ENCODE measurements at regions not wholly inside any gene's neighbourhood (a gene's known extent, or its start where the extent isn't known, plus 50 kb on each side); places are given as distances from the start of the nearest gene placed in this dataset.
A peak's percentile ranks its signal among the peaks of the same experiment; 100 is the strongest.

GRCh38 chr6:149139782-149140136, 177.8 kb upstream of the TAB2 start:
- peak overlapping the region; percentile 96 for H3K27ac ChIP-seq
- no peak for TF ChIP-seq CTCF (conservative IDR thresholded peaks at IDR 0.05)

- H3K27ac ChIP-seq: peak overlapping the region; percentile 96
- no peak for TF ChIP-seq CTCF (conservative IDR thresholded peaks at IDR 0.05)
Observed at GRCh38 chr6:149140137-149140909, 177.2 kb upstream of the TAB2 start.

- peak overlapping the region; percentile 96 for H3K27ac ChIP-seq
- no peak for TF ChIP-seq CTCF (conservative IDR thresholded peaks at IDR 0.05)
Observed at GRCh38 chr6:149140910-149141290, 176.6 kb upstream of the TAB2 start.

- no peak overlapping the region for H3K27ac ChIP-seq
- no peak for TF ChIP-seq CTCF (conservative IDR thresholded peaks at IDR 0.05)
Observed at GRCh38 chr6:149142924-149143429, 174.5 kb upstream of the TAB2 start.

GRCh38 chr6:149145800-149146199, 171.7 kb upstream of the TAB2 start:
- peak overlapping the region; percentile 59 for H3K27ac ChIP-seq

- H3K27ac ChIP-seq: peak overlapping the region; percentile 59
- TF ChIP-seq CTCF (conservative IDR thresholded peaks at IDR 0.05): no peak
Observed at GRCh38 chr6:149147195-149147594, 170.3 kb upstream of the TAB2 start.

GRCh38 chr6:149147938-149148718, 169.4 kb upstream of the TAB2 start:
- TF ChIP-seq CTCF (conservative IDR thresholded peaks at IDR 0.05): no peak

GRCh38 chr6:149149653-149150052, 167.9 kb upstream of the TAB2 start:
- no peak overlapping the region for H3K27ac ChIP-seq
- TF ChIP-seq CTCF (conservative IDR thresholded peaks at IDR 0.05): no peak

More at GRCh38 chr6:149147938-149148718, 169.4 kb upstream of the TAB2 start:
- H3K27ac ChIP-seq: no peak overlapping the region
